Body of pancreas (tissue), 4 donors: ENCODE measurements at regions not wholly inside any gene's neighbourhood (a gene's known extent, or its start where the extent isn't known, plus 50 kb on each side); places are given as distances from the start of the nearest gene placed in this dataset.

Experiments used
- CTCF ChIP-seq, 7 experiments: fragments of 450-650 bp in 4 of 7; fragments of 200-600 bp in 3 of 7; sonication (generic) in 3 of 7; IDR thresholded peaks; one replicate each; pipeline ENCODE4 v1.5.1; 2016 to 2019; ENCODE audit warnings: antibody characterized with exemption in 7 of 7
- POLR2A ChIP-seq, 3 donors: fragments of 450-650 bp; IDR thresholded peaks; one replicate each; pipeline ENCODE4 v1.6.1; 2016; ENCODE audit warnings: antibody characterized with exemption in 3 of 3, mild to moderate bottlenecking in 2 of 3

GRCh38 chr11:82601711-82602110 lies 132.0 kb downstream of the FAM181B start:
- no peak for TF ChIP-seq CTCF (IDR thresholded peaks at IDR 0.05)
- TF ChIP-seq POLR2A (IDR thresholded peaks at IDR 0.05), result no peak
